K562 (cell line): ENCODE measurements at regions not wholly inside any gene's neighbourhood (a gene's known extent, or its start where the extent isn't known, plus 50 kb on each side); places are given as distances from the start of the nearest gene placed in this dataset.

ENCODE experiments used
- ATAC-seq: fragments of 200-7000 bp; cut with Tn5 transposase; 3 replicates; pipeline ENCODE4 v1.9.1; 2020; ENCODE audit warnings: moderate library complexity
- BruUV-seq: library from RNA; stranded (reverse); fragments of 400-500 nt; replicated peaks from 2 replicates; lab custom pipeline; 2021; lab: Mats Ljungman, UMichigan
- CTCF ChIA-PET: fragments of 300-600 bp; formaldehyde crosslinking; extraction: SDS; loops from one replicate; lab custom pipeline; 2021; ENCODE audit warnings: low intra/inter-chr PET ratio; lab: Yijun Ruan, JAX
- POLR2A ChIA-PET: fragments of 300-600, 350-650 bp; sonication (Branson Sonifier 250); formaldehyde crosslinking; extraction: SDS; loops from one replicate; lab custom pipeline; 2021; ENCODE audit warnings: antibody characterized with exemption, inconsistent platforms; lab: Yijun Ruan, JAX
- DNase-seq, 4 experiments: peaks; one replicate each; pipeline versions ENCODE4 v3.0.0 to v3.0.0-alpha.2; 2011 to 2018; ENCODE audit warnings: low spot score in 3 of 4, mixed read lengths in 3 of 4; ENCODE audit errors: extremely low read depth in 1 of 4
- FAIRE-seq: peaks from 2 replicates; lab custom pipeline; 2011; peaks lifted over from hg19 to GRCh38; lab: Jason Lieb, UNC
- H2AFZ ChIP-seq: 2 replicates; pipeline ENCODE4 v1.6.0; 2011; ENCODE audit warnings: low read depth, low read length, control low read depth, inconsistent platforms
- H3K27ac ChIP-seq: fragments of 200-600 bp; 3 replicates; pipeline ENCODE4 v1.8.0; 2011; ENCODE audit warnings: low read depth, mild to moderate bottlenecking, control low read depth, inconsistent platforms, low read length, moderate library complexity, mixed read lengths; ENCODE audit errors: extremely low read depth
- H3K27me3 ChIP-seq, 2 experiments: fragments of 300-600 bp in 1 of 2; 2 replicates in 1 of 2; 3 replicates in 1 of 2; pipeline versions ENCODE4 v1.6.0 to v1.8.0; 2011; ENCODE audit warnings: inconsistent platforms in 2 of 2, low read length in 2 of 2, mild to moderate bottlenecking in 1 of 2, mixed read lengths in 1 of 2, moderate library complexity in 1 of 2; ENCODE audit not compliant: control insufficient read depth in 2 of 2, insufficient read depth in 2 of 2
- H3K36me3 ChIP-seq: fragments of 300-600 bp; 3 replicates; pipeline ENCODE4 v1.8.0; 2011; ENCODE audit warnings: mild to moderate bottlenecking, low read length, inconsistent platforms; ENCODE audit not compliant: control insufficient read depth, insufficient read depth
- H3K4me1 ChIP-seq, 2 experiments: fragments of 200-600 bp in 1 of 2; replicated peaks in 1 of 2; 2 replicates in 1 of 2; 3 replicates in 1 of 2; pipeline versions ENCODE4 v1.5.1 to v1.8.0; 2011; ENCODE audit warnings: inconsistent platforms in 2 of 2, low read length in 2 of 2, mild to moderate bottlenecking in 1 of 2, mixed read lengths in 1 of 2, moderate library complexity in 1 of 2; ENCODE audit not compliant: control insufficient read depth in 2 of 2, insufficient read depth in 2 of 2
- H3K4me2 ChIP-seq: 2 replicates; pipeline ENCODE4 v1.6.1; 2011; ENCODE audit warnings: low read length, control low read depth, inconsistent platforms, mixed read lengths; ENCODE audit not compliant: insufficient read depth
- H3K4me3 ChIP-seq: fragments of 200-600 bp; sonication (generic), shearing (Covaris generic); 2 replicates; pipeline ENCODE4 v1.5.1; 2016; ENCODE audit warnings: control low read depth, inconsistent platforms
- H3K79me2 ChIP-seq: fragments of 200-600 bp; 3 replicates; pipeline ENCODE4 v1.8.0; 2011; ENCODE audit warnings: low read length, inconsistent platforms; ENCODE audit not compliant: control insufficient read depth, insufficient read depth
- H3K9ac ChIP-seq, 2 experiments: 2 replicates each; pipeline versions ENCODE4 v1.6.0 to v1.6.1; 2011; ENCODE audit warnings: low read depth in 2 of 2, low read length in 2 of 2, control low read depth in 1 of 2, inconsistent platforms in 1 of 2, mild to moderate bottlenecking in 1 of 2, mixed read lengths in 1 of 2; ENCODE audit not compliant: insufficient read depth in 1 of 2
- H3K9me1 ChIP-seq: one replicate; pipeline ENCODE4 v1.6.0; 2011; ENCODE audit warnings: inconsistent platforms, mild to moderate bottlenecking, low read length, moderate library complexity; ENCODE audit not compliant: control insufficient read depth, insufficient read depth
- H3K9me3 ChIP-seq: replicated peaks from 2 replicates; pipeline ENCODE4 v1.5.1; 2011; ENCODE audit warnings: low read depth, low read length, inconsistent platforms; ENCODE audit not compliant: control insufficient read depth, insufficient read depth
- H4K20me1 ChIP-seq: replicated peaks from 2 replicates; pipeline ENCODE4 v1.6.1; 2011; ENCODE audit warnings: low read length, inconsistent platforms, mixed read lengths; ENCODE audit not compliant: control insufficient read depth, insufficient read depth
- CTCF ChIP-seq, 3 experiments: IDR thresholded peaks in 2 of 3; conservative IDR thresholded peaks in 1 of 3; 2 replicates each; pipeline ENCODE4 v1.5.1; 2011 to 2012; ENCODE audit warnings: low read length in 3 of 3, mild to moderate bottlenecking in 3 of 3, control low read depth in 2 of 3, improper control_type of control experiment in 1 of 3, inconsistent platforms in 1 of 3, low read depth in 1 of 3, mixed read lengths in 1 of 3, moderate library complexity in 1 of 3; ENCODE audit not compliant: insufficient read depth in 2 of 3
- FOXP4 ChIP-seq: sonication (generic); formaldehyde crosslinking; IDR thresholded peaks from 2 replicates; pipeline ENCODE4 v1.8.0; 2022; ENCODE audit warnings: mild to moderate bottlenecking, missing genetic modification reagents, borderline replicate concordance
- ID3 ChIP-seq, 2 experiments: fragments of 250-450 bp in 1 of 2; fragments of 450-650 bp in 1 of 2; sonication (Bioruptor Pico) in 1 of 2; IDR thresholded peaks; 2 replicates each; pipeline versions ENCODE4 v1.6.1 to v1.8.0; 2016 to 2021; ENCODE audit warnings: mild to moderate bottlenecking in 2 of 2, moderate library complexity in 2 of 2, missing compliant biosample characterization in 1 of 2, missing genetic modification characterization in 1 of 2
- MCM3 ChIP-seq: fragments of 450-650 bp; IDR thresholded peaks from 2 replicates; pipeline ENCODE4 v1.6.1; 2016
- MEIS2 ChIP-seq: fragments of 450-650 bp; IDR thresholded peaks from 2 replicates; pipeline ENCODE4 v1.6.1; 2014; ENCODE audit warnings: mild to moderate bottlenecking; ENCODE audit not compliant: partially characterized antibody
- POLR2A ChIP-seq: fragments of 450-650 bp; conservative IDR thresholded peaks from 2 replicates; pipeline ENCODE4 v1.6.1; 2016
- RAD21 ChIP-seq, 2 experiments: fragments of 250-450 bp in 1 of 2; fragments of 450-650 bp in 1 of 2; sonication (Bioruptor Pico) in 1 of 2; formaldehyde crosslinking in 1 of 2; IDR thresholded peaks in 1 of 2; conservative IDR thresholded peaks in 1 of 2; 2 replicates each; pipeline versions ENCODE4 v1.4.0 to v1.8.0; 2020 to 2022; ENCODE audit warnings: mild to moderate bottlenecking in 2 of 2, moderate library complexity in 1 of 2
- SMARCA5 ChIP-seq: fragments of 450-650 bp; IDR thresholded peaks from 2 replicates; pipeline ENCODE4 v1.6.1; 2016
- ZNF644 ChIP-seq: fragments of 200-800 bp; sonication (Bioruptor generic); IDR thresholded peaks from 2 replicates; pipeline ENCODE4 v1.6.1; 2016; ENCODE audit warnings: low read depth, missing genetic modification characterization, missing compliant biosample characterization
- WGBS: fragments of 100-300 bp; shearing (Covaris generic); methylation state at CpG from one replicate; pipeline ENCODE4 v1.1.6; 2016; ENCODE audit warnings: low coverage, mixed read lengths; ENCODE audit not compliant: insufficient coverage; ENCODE audit errors: missing lambda C conversion rate; 5-methylcytosine and 5-hydroxymethylcytosine counted together
- in situ Hi-C: fragments of 300-500 bp; cut with MboI; formaldehyde crosslinking; loops from 4 replicates; pipeline ENCODE4 v1.15.0; 2018; ENCODE audit warnings: inconsistent platforms, mixed read lengths
- intact Hi-C: fragments of 100-400 bp; cut with micrococcal nuclease; formaldehyde crosslinking; loops from 2 replicates; pipeline ENCODE4 v1.14.2; 2022

GRCh38 chr13:46992383-46992952 is 95.6 kb upstream of the HTR2A start:
- ATAC-seq (peak; percentile 76), DNase-seq (peak; percentile 10 to 28 (median 12)), FAIRE-seq (no peak)
- Histone ChIP-seq H3K79me2 (no peaks in the 10 kb centered on the region), H3K4me2 (no peak overlapping the region), H3K9me1 (no peaks in the 10 kb centered on the region), H3K27me3 (no peaks in the 10 kb centered on the region), H3K9ac (no peak overlapping the region), H3K9me3 (no peaks in the 10 kb centered on the region), H4K20me1 (no peaks in the 10 kb centered on the region), H2AFZ (no peak overlapping the region), H3K36me3 (no peaks in the 10 kb centered on the region), H3K4me3 (no peak overlapping the region), H3K27ac (no peak overlapping the region), H3K4me1 (no peaks in the 10 kb centered on the region)
- CTCF ChIA-PET = no interaction called here
- BruUV-seq = no TSS peak
- intact Hi-C loops = no loop called here
- WGBS = 0% methylated on average over 3 of the region's 3 CpGs
- POLR2A ChIA-PET = interaction anchor here (0.6 kb wide), 1 partner anchor 30 kb away, joined by 3 read pairs; no protein-coding TSS in a partner anchor
- in situ Hi-C loops = no loop called here
- TF ChIP-seq ZNF644 (tag) (no peak), FOXP4 (no peak), CTCF (IDR thresholded peaks at IDR 0.05 in 2 of 3, conservative IDR thresholded peaks at IDR 0.05 in 1 of 3; ENCODE audit: insufficient read depth in 2 of 3, low read depth in 1 of 3, low read length in 3 of 3) (peak in 2 of 3 experiments; percentile 28 to 35; a peak in 2 of 6 replicates), MCM3 (no peak), MEIS2 (no peak), RAD21 (CRISPR knock-in tag; conservative IDR thresholded peaks at IDR 0.05 in 1 of 2, IDR thresholded peaks at IDR 0.05 in 1 of 2) (peak; percentile 21 to 52; a peak in 3 of 4 replicates), SMARCA5 (no peak), POLR2A (no peak), ID3 (CRISPR knock-in tag; IDR thresholded peaks at IDR 0.05) (no peak), ID3 (tag; IDR thresholded peaks at IDR 0.05) (no peak)
